Medulla oblongata (tissue), 1 donor: ENCODE measurements at regions not wholly inside any gene's neighbourhood (a gene's known extent, or its start where the extent isn't known, plus 50 kb on each side); places are given as distances from the start of the nearest gene placed in this dataset.
"Not testable (repeated sequence)": the region's sequence is repeated elsewhere in the genome, so short reads cannot be mapped to it uniquely, and the experiment has no call there.

Experiments
- DNase-seq: peaks from one replicate; pipeline ENCODE4 v3.0.0-alpha.2; 2015; ENCODE audit errors: extremely low spot score

DNA sequence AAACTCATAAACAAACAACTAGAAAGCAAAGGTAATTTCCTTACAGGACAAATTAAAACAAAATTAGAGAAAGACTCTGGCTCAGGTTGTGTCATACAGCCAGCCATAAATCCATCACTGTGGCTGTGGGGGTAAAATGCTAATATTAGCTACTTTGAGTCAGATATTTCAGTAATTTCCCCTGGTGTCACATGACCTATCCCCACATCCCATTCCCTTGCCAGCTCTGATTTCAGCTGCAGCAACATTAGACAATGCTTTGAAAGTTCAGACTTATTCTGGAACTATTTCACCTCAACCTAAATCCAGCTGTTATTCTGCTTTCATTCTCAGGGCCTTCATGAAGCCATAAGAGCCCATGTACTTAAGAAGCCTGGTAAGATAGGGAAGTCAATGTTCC lies 55.3 kb downstream of the RPL10L start:
- DNase-seq: no peak

- no peak for DNase-seq
Measured at GRCh38 chr14:46582826-46583225, 68.8 kb downstream of the RPL10L start.

GRCh38 chr14:46581036-46581671 lies 70.4 kb downstream of the RPL10L start:
- DNase-seq: peak; percentile 70

DNA sequence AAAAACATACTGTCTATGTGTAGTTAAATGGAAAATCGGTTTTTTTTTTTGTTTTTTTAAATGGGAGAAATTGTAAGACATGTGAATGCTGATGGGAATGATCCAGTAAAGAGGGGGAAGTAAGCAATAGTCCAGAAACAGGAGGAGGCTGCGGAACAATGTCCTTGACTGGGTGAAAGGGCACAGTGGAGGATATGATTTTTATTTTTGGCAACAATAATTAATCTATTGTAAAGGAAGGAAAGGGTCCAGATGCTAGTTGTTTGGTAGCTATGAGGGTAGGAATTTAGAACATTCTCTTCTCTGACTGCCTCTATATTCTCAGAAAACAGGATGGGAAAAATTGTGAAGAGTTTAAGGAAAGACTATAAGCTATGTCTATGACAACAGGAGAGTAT lies 76.6 kb downstream of the RPL10L start:
- DNase-seq: no peak

GRCh38 chr14:46574221-46574977 lies 77.2 kb downstream of the RPL10L start:
- no peak for DNase-seq

- no peak for DNase-seq
Measured at GRCh38 chr14:46573498-46573897, 78.1 kb downstream of the RPL10L start.

DNA sequence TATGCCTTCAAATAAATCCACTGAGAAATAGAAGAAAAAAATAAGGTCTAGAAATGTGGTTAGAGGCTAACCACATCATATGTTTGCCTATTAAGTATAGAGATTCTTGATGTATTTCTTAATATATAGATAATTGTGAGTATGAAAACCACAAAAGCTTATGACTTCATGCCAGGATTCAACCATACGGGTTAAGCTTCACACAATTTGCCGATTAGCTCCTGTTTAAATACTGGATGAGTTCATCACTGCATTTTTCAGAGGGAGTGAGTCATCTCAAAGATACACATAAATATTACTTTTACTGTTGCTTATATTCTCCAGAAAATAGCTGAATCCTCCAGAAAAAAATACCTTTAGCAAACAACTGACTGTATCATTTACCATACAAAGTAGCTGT lies 79.6 kb downstream of the RPL10L start:
- no peak for DNase-seq

GRCh38 chr14:46568161-46568560 lies 83.4 kb downstream of the RPL10L start:
- not testable (repeated sequence) for DNase-seq

DNA sequence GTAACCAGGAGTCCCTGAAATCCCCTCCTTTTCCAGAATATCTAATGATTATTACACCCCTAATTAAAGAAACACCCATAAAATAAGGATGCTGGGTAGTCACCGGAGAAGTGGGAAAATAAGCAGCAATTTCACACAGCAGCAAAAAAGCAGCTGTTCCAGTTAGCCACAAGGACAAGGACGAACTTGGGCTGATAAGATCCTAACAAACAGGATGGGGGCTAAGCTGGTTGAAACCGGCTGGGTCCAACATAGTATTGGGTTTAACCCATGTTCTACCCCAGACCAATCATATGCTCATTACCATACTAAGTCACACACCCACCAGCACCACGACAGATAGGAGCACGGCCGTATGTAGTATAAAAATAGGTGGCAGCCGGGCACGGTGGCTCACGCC lies 100.7 kb downstream of the RPL10L start:
- DNase-seq: no peak

GRCh38 chr14:46540986-46541385 lies 110.6 kb downstream of the RPL10L start:
- no peak for DNase-seq

DNA sequence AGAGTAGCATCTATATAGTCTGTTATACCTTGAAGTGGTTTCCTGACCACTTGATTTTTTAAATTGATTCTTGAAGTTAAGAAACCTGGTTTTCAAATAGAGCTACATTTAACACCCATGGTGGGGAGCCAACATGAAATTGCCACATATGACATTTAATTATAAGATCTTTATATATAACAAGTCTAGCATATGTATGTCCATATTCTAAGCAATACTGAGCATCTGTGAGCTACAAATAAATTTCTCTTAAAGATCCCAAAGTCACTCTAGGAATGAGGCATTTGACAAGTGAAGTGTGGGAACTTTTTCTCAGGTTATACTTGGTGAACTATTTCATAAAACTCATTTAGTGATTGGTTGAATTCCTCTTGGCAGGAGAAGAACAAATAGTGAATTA lies 132.5 kb downstream of the RPL10L start:
- no peak for DNase-seq

- not testable (repeated sequence) for DNase-seq
Measured at GRCh38 chr14:46508752-46509151, 142.8 kb downstream of the RPL10L start.

GRCh38 chr14:46499521-46499920 lies 152.1 kb downstream of the RPL10L start:
- no peak for DNase-seq

- DNase-seq: no peak
Measured at GRCh38 chr14:46496409-46496808, 155.2 kb downstream of the RPL10L start.

DNA sequence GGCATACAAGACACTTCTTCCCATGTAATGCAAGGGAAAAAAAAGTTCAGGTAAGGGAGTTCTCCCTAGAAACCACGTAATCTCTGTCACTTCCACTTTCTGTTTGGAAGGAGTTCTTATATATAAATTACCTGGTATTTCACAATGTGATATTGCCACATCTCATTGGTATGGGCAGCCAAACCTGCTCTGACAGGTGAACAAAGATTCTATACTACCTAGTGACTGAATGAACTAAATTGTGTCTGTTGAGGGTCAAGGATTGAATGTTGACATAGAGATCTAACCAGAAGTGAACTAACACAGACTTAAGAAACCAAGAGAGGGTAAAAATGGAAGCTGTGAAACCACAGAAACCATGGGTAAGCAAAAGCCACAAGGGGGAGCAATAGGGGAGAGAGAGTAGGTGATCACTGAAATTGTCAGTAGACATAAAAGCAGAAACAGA lies 161.3 kb downstream of the RPL10L start:
- DNase-seq: no peak

DNA sequence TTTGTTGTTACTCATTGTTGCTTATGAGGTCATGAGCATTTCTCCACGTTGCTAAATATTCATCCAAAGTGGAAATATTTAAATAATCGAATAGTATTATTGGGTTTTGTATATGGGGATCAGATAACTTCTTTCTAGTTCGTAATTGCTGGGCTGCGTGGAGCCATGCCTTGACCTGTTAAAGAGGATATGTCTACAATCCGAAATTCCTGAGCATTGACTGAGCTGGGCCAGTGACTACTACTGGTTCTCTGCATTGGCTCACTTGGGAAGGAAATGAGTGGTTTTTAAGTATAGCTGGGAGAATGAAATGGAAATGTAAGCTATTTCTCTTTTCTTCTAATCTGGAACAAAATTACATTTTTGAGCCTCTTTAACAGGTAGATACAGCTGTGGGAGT lies 163.2 kb downstream of the RPL10L start:
- DNase-seq: no peak

- DNase-seq: no peak
Measured at GRCh38 chr14:46487582-46488350, 163.8 kb downstream of the RPL10L start.

DNA sequence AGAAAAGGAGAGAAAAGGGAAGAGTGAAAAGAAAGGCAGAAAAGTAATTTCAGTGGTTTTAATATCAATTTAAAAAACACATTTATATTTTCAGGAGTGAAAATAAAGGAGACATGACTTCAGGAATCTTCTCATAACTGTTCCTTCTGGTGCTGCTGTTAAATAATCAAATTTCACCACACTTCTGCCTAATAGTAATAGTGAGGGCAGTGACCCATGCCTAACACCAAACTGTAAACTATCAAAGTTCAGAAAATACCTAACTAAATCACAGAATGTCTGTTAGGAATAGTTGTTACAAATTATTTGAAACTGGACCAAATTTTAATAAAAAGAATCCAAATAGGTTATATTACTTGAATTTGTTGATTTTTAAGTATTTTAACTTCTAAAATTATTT lies 169.4 kb downstream of the RPL10L start:
- DNase-seq: no peak

- DNase-seq: no peak
Measured at GRCh38 chr14:46480817-46481216, 170.8 kb downstream of the RPL10L start.

DNA sequence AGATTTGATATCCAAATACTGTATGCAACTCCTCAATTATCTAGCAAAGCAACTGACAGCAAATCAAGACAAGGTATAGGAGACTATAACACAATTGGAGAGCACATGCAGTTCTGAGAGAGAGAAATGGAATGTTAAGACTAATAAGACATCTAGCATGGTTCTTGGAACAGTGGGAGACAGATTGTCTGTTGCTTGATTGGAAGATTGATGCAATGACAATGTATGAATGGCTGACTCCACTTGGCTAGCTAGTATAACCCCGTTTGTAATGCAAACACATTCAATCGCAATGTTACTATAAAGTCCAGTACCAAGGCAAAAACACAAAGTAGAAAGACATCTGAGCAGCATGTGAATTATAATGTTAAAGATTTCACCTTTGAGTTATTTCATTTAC lies 179.3 kb downstream of the RPL10L start:
- DNase-seq: no peak

DNA sequence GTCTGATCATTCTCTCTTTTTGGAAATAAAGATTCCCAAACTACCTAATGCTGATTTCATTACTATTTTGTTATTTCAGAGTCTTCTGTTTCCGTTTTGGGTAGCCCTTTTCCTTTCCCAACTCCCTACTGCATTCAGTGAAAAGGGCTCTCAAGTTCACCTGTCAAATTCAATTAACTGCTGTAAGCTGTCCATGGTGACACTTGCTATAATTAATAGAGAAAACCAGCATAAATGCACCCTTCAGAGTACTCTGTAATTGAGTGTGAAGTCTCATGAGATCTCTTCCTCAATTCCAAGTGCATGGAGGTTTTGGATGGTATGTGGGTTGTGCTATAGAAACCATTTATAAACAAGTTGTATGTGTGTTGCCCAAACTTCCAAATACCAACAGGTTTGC lies 187.2 kb downstream of the RPL10L start:
- DNase-seq: no peak

DNA sequence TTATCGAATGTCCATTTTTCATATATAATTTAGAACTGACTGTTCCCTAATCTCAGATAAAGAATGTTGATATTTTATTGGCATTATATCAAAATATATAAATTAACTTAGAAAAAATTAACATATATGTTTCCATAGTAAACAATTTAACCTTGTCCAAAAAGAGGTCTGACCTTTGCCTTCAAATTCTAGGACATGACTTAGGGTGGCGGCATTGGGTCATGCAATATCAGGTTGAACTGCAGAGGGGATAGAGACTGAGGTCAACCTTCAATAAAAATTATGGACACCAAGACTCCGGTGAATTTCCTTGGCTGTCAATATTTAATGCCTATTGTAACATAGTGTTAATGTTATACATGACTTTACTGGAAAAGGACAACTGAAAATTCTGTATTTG lies 199.8 kb downstream of the RPL10L start:
- DNase-seq: no peak

- DNase-seq: no peak
Measured at GRCh38 chr14:46444666-46445065, 206.9 kb downstream of the RPL10L start.
